ENCODE measurements at regions not wholly inside any gene's neighbourhood (a gene's known extent, or its start where the extent isn't known, plus 50 kb on each side); places are given as distances from the start of the nearest gene placed in this dataset.

DNA sequence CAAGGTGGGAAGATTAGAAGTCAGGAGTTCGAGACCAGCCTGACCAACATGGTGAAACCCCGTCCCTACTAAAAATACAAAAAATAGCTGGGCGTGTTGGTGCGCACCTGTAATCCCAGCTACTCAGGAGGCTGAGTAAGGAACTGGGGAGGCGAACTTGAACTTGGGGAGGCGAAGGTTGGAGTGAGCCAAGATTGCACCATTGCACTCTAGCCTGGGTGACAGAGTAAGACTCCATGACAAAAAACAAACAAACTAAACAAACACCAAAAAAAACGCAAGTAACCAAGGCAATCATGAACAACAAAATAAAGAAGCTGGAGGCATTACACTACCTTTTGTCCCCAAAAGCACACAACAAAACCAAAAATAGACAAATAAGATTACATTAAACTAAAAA lies 547.3 kb upstream of the GBE1 start:
- Mint-ChIP-seq H3K36me3 (ENCODE audit: insufficient read depth) (no peaks in the 10 kb centered on the region), H3K4me3 (no peak overlapping the region)

DNA sequence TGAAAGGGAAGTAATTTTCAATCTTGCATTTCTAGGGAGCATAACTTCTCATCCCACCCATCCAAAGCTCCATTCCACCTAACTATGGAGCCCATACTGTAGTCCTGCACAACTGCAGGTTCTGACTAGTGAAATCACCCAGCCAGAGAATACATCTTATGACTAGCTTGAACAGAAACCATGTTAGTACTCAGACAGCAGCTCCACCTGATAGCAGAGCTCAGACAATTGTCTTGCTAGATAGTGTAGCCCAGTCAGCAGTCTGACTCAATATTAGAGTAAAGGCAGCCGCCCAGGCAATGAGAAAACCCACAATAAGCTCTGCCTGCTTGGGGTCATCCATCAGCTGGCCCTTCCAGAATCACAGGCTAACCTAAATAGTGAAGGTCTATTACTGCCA lies 544.7 kb upstream of the GBE1 start:
- no peak overlapping the region for H3K27ac Mint-ChIP-seq
- H3K4me1 Mint-ChIP-seq (ENCODE audit: low read depth in 2 of 2): no peaks in the 10 kb centered on the region
- H3K9me3 Mint-ChIP-seq: peaks cover 8% of the 10 kb centered on the region in 2 donors
- no peak overlapping the region for H3K4me3 Mint-ChIP-seq
- H3K36me3 Mint-ChIP-seq (ENCODE audit: insufficient read depth): no peaks in the 10 kb centered on the region
- H3K27me3 Mint-ChIP-seq: no peaks in the 10 kb centered on the region
- ATAC-seq (replicated peaks) (no peak), DNase-seq (no peak)

More for the DNA sequence above, 547.3 kb upstream of the GBE1 start:
- DNase-seq: no peak
- Mint-ChIP-seq H3K27ac (no peak overlapping the region), H3K9me3 (peaks cover 8% of the 10 kb centered on the region in 2 donors), H3K27me3 (no peaks in the 10 kb centered on the region), H3K4me1 (ENCODE audit: low read depth in 2 of 2) (no peaks in the 10 kb centered on the region)
- ATAC-seq (replicated peaks): no peak

DNA sequence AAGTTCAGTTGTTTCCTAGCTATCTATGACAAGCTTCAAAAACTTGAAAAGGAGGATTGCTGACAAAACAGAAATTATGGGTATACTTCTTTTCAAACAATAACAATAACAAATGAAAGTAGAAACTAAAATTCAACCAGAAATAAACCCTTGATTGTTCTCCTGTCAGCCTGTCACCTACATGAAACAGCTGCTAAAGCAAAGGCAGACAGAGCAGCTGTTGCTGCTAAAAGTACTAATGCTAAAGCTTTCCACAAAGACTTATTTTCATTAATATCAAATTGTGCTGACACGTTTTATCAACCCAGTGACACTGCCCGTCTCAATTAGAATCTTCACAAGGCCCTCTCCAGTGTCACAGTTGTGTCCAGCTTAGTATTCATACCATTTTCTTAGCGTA lies 533.2 kb upstream of the GBE1 start:
- Mint-ChIP-seq H3K4me1 (ENCODE audit: low read depth in 2 of 2) (no peaks in the 10 kb centered on the region), H3K27me3 (no peaks in the 10 kb centered on the region), H3K27ac (no peak overlapping the region), H3K36me3 (ENCODE audit: insufficient read depth) (no peaks in the 10 kb centered on the region), H3K9me3 (peaks cover 8 to 14% of the 10 kb centered on the region in 2 donors), H3K4me3 (no peak overlapping the region)
- ATAC-seq (replicated peaks) (no peak), DNase-seq (no peak)

DNA sequence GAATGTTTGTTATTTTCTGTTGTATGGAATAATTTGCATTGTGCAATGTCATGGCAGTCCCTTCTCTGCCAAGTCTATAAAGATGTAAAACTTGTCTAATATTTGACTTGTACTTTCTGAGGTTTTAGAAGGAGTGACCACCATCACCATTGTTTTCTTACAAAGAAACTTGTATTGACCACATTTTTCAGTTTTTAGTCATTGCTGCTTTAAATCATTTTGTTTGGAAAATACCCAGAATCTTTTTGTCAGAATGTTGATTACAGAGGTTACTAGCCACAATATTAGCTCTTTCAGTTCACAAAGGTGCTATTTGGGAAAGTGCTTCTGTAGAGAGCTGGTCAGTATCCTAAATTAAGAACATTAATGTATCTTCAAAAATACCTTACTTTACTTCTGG lies 532.4 kb upstream of the GBE1 start:
- no peaks in the 10 kb centered on the region for H3K27me3 Mint-ChIP-seq
- H3K27ac Mint-ChIP-seq: no peak overlapping the region
- DNase-seq: no peak
- H3K4me3 Mint-ChIP-seq: no peak overlapping the region
- H3K4me1 Mint-ChIP-seq (ENCODE audit: low read depth in 2 of 2): no peaks in the 10 kb centered on the region
- H3K9me3 Mint-ChIP-seq: peaks cover 14 to 17% of the 10 kb centered on the region in 2 donors
- no peaks in the 10 kb centered on the region for H3K36me3 Mint-ChIP-seq (ENCODE audit: insufficient read depth)
- ATAC-seq (replicated peaks): no peak

DNA sequence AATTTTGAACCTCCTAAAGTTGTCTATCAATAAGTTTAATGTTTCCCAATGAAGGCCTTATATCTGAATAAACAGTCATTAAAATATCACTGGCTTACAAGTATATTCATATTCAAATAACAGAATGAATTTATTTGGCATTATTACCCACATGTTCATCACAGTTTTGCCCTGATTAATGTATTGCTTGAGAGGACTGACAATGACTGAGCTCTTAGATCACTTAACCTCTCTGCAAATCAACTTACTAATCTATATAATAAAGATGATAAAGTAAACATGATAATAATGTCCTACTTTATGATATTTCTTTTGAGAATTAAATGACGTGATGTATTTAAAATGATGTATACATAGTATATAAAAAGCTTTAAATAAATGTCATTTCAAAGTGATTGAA lies 532.0 kb upstream of the GBE1 start:
- Mint-ChIP-seq H3K36me3 (ENCODE audit: insufficient read depth) (no peaks in the 10 kb centered on the region), H3K27me3 (no peaks in the 10 kb centered on the region), H3K4me1 (ENCODE audit: low read depth in 2 of 2) (no peaks in the 10 kb centered on the region), H3K27ac (no peak overlapping the region), H3K9me3 (peaks cover 17 to 18% of the 10 kb centered on the region in 2 donors), H3K4me3 (no peak overlapping the region)
- no peak for DNase-seq
- ATAC-seq (replicated peaks): no peak

DNA sequence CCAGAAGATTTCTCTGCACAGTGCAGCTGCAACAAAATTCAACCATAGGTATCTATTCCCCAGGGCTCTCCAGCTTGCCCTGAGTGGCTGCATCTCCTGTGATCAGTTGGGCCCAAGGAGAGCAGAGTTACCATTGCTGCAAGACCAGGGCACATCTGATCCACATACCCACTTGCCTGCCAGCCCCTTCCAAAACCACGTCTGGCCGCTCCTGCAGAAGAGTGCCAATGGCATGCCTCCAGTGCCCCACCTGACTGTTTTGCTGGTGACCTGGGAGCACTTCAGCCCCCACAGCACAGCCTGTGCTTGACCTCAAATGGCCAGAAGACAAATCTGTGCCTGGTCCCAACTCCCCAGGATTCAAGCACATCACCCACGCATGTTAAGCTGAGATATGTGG lies 526.1 kb upstream of the GBE1 start:
- Mint-ChIP-seq H3K4me1 (ENCODE audit: low read depth in 2 of 2) (no peaks in the 10 kb centered on the region), H3K4me3 (no peak overlapping the region), H3K27me3 (no peaks in the 10 kb centered on the region), H3K36me3 (ENCODE audit: insufficient read depth) (no peaks in the 10 kb centered on the region), H3K27ac (no peak overlapping the region), H3K9me3 (peaks cover 21 to 28% of the 10 kb centered on the region in 2 donors)
- DNase-seq: no peak
- no peak for ATAC-seq (replicated peaks)

DNA sequence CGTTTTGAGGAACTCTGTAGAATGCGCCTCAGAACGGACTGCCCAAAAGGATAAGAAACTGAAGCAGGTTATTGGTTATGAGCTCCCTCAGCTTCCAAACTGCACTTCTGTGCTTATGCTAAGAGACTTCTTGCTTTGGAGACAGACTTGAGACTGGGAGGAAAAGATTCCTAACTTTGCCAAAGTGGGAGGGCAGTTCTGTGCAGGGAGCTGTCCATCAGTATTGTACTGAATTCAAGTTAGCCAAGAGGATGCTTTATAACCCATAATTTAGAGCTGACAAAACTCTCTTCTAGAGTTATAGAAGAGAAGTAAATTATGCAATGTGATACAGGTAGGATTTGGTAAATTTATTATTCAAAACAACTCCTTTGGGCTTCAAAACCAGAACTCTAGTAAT lies 519.8 kb upstream of the GBE1 start:
- H3K27me3 Mint-ChIP-seq: no peaks in the 10 kb centered on the region
- H3K4me1 Mint-ChIP-seq (ENCODE audit: low read depth in 2 of 2): no peaks in the 10 kb centered on the region
- H3K36me3 Mint-ChIP-seq (ENCODE audit: insufficient read depth): no peaks in the 10 kb centered on the region
- DNase-seq: no peak
- no peak overlapping the region for H3K4me3 Mint-ChIP-seq
- no peak for ATAC-seq (replicated peaks)
- no peak overlapping the region for H3K27ac Mint-ChIP-seq
- peaks cover 0 to 5% of the 10 kb centered on the region in 2 donors for H3K9me3 Mint-ChIP-seq

DNA sequence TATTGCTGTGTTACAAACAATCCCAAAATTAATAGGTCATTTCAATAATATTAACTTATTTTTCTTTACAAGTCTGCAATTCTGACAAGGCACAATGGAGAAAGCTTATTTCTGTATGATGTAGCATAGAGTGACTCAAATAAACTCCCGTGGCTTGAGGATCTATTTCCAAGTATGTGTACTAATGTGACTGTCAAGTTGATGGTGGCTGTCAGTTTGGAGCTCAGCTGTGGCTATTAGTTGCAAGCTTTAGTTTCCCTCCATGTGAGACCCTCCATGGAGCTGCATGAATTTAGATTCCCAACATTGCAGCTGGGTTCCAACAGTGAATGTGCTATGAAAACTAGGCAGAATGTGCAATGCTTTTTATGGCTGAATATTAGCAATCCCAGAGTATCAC lies 515.5 kb upstream of the GBE1 start:
- peaks cover 3 to 15% of the 10 kb centered on the region in 2 donors for H3K9me3 Mint-ChIP-seq
- ATAC-seq (replicated peaks): no peak
- no peak overlapping the region for H3K4me3 Mint-ChIP-seq
- H3K27ac Mint-ChIP-seq: no peak overlapping the region
- no peak for DNase-seq
- H3K4me1 Mint-ChIP-seq (ENCODE audit: low read depth in 2 of 2): no peaks in the 10 kb centered on the region
- no peaks in the 10 kb centered on the region for H3K27me3 Mint-ChIP-seq
- H3K36me3 Mint-ChIP-seq (ENCODE audit: insufficient read depth): no peaks in the 10 kb centered on the region

DNA sequence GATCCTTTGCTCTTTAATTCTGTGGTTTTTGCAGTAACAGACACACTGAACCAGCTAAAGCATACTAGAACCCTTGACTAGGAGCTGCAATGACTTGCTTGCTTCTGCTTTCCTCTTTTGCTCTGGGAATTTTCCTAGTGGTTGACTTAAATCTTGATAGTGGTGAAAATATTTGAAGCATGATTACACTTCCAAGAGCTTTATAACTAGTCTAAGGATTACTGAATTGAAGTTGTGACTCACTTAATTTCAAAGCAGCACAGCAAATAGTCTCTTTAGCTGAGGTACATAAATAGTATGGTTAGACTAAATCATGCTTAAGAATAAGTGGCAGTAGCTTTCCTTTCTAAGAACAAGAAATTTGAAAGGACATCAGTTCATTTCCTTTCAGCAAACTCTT lies 513.5 kb upstream of the GBE1 start:
- ATAC-seq (replicated peaks): no peak
- H3K4me1 Mint-ChIP-seq (ENCODE audit: low read depth in 2 of 2): no peaks in the 10 kb centered on the region
- no peaks in the 10 kb centered on the region for H3K27me3 Mint-ChIP-seq
- DNase-seq: no peak
- peaks cover 8 to 30% of the 10 kb centered on the region in 2 donors for H3K9me3 Mint-ChIP-seq
- H3K27ac Mint-ChIP-seq: no peak overlapping the region
- no peak overlapping the region for H3K4me3 Mint-ChIP-seq
- no peaks in the 10 kb centered on the region for H3K36me3 Mint-ChIP-seq (ENCODE audit: insufficient read depth)

DNA sequence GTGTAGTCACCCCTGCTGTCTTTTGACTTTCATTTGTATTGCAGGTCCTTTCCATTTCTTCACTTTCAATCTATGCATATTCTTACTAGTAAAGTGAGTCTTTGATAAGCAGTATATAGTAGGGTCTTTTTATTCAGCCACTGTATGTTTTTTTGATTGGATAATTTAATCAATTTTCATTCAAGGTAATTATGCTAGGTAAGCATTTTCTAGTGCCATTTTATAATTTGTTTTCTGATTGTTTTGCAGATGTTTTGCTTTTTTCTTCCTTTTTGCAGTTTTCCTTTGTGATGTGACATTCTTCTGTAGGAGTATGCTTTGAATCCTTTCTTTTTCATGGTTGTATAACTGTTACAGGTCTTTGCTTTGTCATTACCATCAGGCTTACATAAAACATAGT lies 504.3 kb upstream of the GBE1 start:
- Mint-ChIP-seq H3K27me3 (no peaks in the 10 kb centered on the region), H3K4me3 (no peak overlapping the region), H3K36me3 (ENCODE audit: insufficient read depth) (no peaks in the 10 kb centered on the region), H3K4me1 (ENCODE audit: low read depth in 2 of 2) (no peaks in the 10 kb centered on the region), H3K27ac (no peak overlapping the region), H3K9me3 (peaks cover 12 to 13% of the 10 kb centered on the region in 2 donors)
- ATAC-seq (replicated peaks) (no peak), DNase-seq (no peak)

DNA sequence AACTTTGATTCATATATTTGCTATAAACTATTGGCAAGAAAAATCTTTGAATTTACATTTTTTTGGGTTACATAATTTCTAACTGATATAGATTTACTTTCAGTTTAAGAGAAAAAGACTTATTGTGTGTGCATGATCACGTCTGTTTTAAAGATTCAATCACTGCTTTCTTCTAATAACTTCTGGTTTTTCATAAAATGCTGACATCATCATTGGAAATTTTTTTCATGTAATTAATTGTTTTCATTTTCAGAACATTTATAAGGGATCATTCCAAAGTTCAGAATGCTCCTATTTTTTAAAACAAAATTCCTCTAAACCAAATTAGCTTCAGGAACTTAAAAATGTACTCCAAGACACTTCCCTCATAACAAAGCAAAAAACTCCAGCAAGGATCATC lies 500.7 kb upstream of the GBE1 start:
- Mint-ChIP-seq H3K27ac (no peak overlapping the region), H3K4me1 (ENCODE audit: low read depth in 2 of 2) (no peaks in the 10 kb centered on the region), H3K36me3 (ENCODE audit: insufficient read depth) (no peaks in the 10 kb centered on the region), H3K9me3 (peaks cover 9 to 10% of the 10 kb centered on the region in 2 donors), H3K27me3 (no peaks in the 10 kb centered on the region), H3K4me3 (no peak overlapping the region)
- ATAC-seq (replicated peaks): no peak
- DNase-seq: no peak

DNA sequence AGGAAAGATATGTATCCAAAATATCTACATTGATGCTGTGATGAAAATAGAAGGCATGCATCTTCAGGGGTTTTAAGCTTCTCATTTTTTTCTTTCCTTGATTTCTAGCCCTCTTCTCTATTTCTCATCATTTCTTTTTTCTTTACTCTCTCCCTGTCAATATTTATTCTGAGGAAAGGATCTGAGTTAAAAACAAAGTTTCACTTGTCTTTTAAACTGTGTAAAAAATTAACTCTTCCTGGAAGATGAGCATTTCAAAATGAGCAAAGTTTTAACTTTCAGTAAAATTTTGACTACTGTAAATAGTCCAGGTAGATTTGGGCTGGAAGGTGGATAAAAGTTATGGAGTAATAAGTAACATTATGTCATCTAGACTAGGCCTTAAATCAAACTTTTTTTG lies 500.2 kb upstream of the GBE1 start:
- Mint-ChIP-seq H3K27me3 (no peaks in the 10 kb centered on the region), H3K9me3 (peaks cover 9 to 10% of the 10 kb centered on the region in 2 donors), H3K4me1 (ENCODE audit: low read depth in 2 of 2) (no peaks in the 10 kb centered on the region), H3K36me3 (ENCODE audit: insufficient read depth) (no peaks in the 10 kb centered on the region), H3K27ac (no peak overlapping the region), H3K4me3 (no peak overlapping the region)
- ATAC-seq (replicated peaks) (no peak), DNase-seq (no peak)

DNA sequence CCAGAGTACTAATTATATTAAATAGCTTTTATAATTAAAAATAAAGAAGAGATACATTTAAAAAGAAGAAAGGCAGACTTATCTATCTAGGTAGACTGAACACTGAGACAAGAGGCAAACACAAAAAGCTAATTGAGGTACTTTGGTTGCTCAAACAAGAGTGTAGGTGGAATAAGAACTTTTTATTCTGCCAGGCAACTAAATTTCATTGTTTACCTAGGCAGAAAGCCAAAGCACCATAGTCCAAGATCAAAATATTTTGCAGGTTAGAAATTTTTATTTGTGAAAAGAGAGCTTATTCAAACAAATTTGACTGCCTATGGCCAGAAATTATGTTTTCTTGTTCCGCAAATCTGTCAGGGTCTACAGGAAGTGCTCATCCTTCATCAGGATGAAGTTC lies 499.6 kb upstream of the GBE1 start:
- H3K27ac Mint-ChIP-seq: no peak overlapping the region
- DNase-seq: no peak
- no peak overlapping the region for H3K4me3 Mint-ChIP-seq
- peaks cover 9 to 10% of the 10 kb centered on the region in 2 donors for H3K9me3 Mint-ChIP-seq
- H3K36me3 Mint-ChIP-seq (ENCODE audit: insufficient read depth): no peaks in the 10 kb centered on the region
- no peak for ATAC-seq (replicated peaks)
- H3K4me1 Mint-ChIP-seq (ENCODE audit: low read depth in 2 of 2): no peaks in the 10 kb centered on the region
- no peaks in the 10 kb centered on the region for H3K27me3 Mint-ChIP-seq

DNA sequence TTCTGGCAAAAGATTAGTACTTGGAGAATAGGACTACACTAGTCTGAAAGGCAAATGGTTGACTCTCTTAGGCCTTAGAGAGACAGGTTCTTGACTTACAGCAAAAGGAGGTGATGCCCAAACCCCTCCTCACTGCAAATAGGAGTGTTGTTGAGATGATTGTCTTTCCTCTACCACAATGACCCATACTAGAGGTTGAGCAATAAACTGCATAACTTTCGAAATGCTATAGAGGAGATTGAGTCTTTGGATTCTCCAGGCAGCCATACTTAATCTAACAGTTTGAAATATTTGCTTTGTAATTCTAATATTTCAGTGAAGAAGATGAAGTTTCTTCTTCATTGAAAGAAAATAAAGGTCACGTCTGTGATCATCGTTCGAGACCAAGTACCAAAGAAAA lies 498.5 kb upstream of the GBE1 start:
- ATAC-seq (replicated peaks) (no peak), DNase-seq (no peak)
- Mint-ChIP-seq H3K9me3 (peaks cover 9 to 10% of the 10 kb centered on the region in 2 donors), H3K36me3 (ENCODE audit: insufficient read depth) (no peaks in the 10 kb centered on the region), H3K4me1 (ENCODE audit: low read depth in 2 of 2) (no peaks in the 10 kb centered on the region), H3K27ac (no peak overlapping the region), H3K4me3 (no peak overlapping the region), H3K27me3 (no peaks in the 10 kb centered on the region)

DNA sequence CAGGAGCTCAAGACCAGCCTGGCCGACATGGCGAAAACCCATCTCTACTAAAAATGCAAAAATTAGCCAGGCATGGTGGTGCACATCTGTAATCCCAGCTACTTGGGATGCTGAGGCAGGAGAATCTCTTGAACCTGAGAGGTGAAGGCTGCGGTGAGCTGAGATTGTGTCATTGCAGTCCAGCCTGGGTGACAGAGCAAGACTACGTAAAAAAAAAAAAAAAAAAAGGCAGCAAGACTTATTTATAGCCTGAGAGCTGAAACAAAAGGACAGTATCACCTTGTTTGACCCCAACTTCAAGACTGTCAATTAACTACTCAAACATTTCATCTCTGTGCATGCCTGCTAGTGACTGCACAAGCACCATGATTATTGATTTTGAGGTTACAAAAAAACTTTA lies 478.9 kb upstream of the GBE1 start:
- ATAC-seq (replicated peaks): no peak
- DNase-seq: no peak
- H3K27ac Mint-ChIP-seq: no peak overlapping the region
- H3K9me3 Mint-ChIP-seq: peaks cover 8 to 9% of the 10 kb centered on the region in 2 donors
- H3K4me1 Mint-ChIP-seq (ENCODE audit: low read depth in 2 of 2): no peaks in the 10 kb centered on the region
- H3K27me3 Mint-ChIP-seq: no peaks in the 10 kb centered on the region
- no peak overlapping the region for H3K4me3 Mint-ChIP-seq
- no peaks in the 10 kb centered on the region for H3K36me3 Mint-ChIP-seq (ENCODE audit: insufficient read depth)

Data from effector memory CD8-positive, alpha-beta T cell (primary cell).